Stimulated activated CD8-positive, alpha-beta memory T cell treated with anti-CD3 and anti-CD28 coated beads, Interleukin-2, amount 100 ng/mL, for 1 hour (primary cell): ENCODE measurements at regions not wholly inside any gene's neighbourhood (a gene's known extent, or its start where the extent isn't known, plus 50 kb on each side); places are given as distances from the start of the nearest gene placed in this dataset.

ENCODE experiments used
- DNase-seq, 2 donors: peaks; one replicate each; pipeline ENCODE4 v3.0.0-alpha.2; 2020; ENCODE audit warnings: low read depth in 2 of 2

- DNase-seq = no peak
Measured at GRCh38 chr12:91627225-91627624, 444.6 kb upstream of the DCN start.

GRCh38 chr12:91622981-91623380 lies 440.4 kb upstream of the DCN start:
- DNase-seq = no peak

- no peak for DNase-seq
Measured at GRCh38 chr12:91622037-91622436, 439.4 kb upstream of the DCN start.

- DNase-seq = no peak
Measured at GRCh38 chr12:91620992-91621391, 438.4 kb upstream of the DCN start.

GRCh38 chr12:91620422-91620821 lies 437.8 kb upstream of the DCN start:
- DNase-seq = no peak

GRCh38 chr12:91618281-91618680 lies 435.7 kb upstream of the DCN start:
- DNase-seq = no peak

- DNase-seq = no peak
Measured at GRCh38 chr12:91617818-91618217, 435.2 kb upstream of the DCN start.

GRCh38 chr12:91616416-91616815 lies 433.8 kb upstream of the DCN start:
- no peak for DNase-seq

- no peak for DNase-seq
Measured at GRCh38 chr12:91613223-91613779, 430.7 kb upstream of the DCN start.

- no peak for DNase-seq
Measured at GRCh38 chr12:91610561-91610960, 427.9 kb upstream of the DCN start.

- no peak for DNase-seq
Measured at GRCh38 chr12:91609283-91609682, 426.7 kb upstream of the DCN start.

- no peak for DNase-seq
Measured at GRCh38 chr12:91608542-91608941, 425.9 kb upstream of the DCN start.

- no peak for DNase-seq
Measured at GRCh38 chr12:91606662-91607377, 424.2 kb upstream of the DCN start.

GRCh38 chr12:91604897-91605296 lies 422.3 kb upstream of the DCN start:
- DNase-seq = no peak

GRCh38 chr12:91603060-91603459 lies 420.4 kb upstream of the DCN start:
- DNase-seq = no peak

- no peak for DNase-seq
Measured at GRCh38 chr12:91601054-91601453, 418.4 kb upstream of the DCN start.

GRCh38 chr12:91594715-91595114 lies 412.1 kb upstream of the DCN start:
- DNase-seq = no peak

- no peak for DNase-seq
Measured at GRCh38 chr12:91591639-91591987, 409.0 kb upstream of the DCN start.

GRCh38 chr12:91590966-91591638 lies 408.5 kb upstream of the DCN start:
- DNase-seq = no peak

GRCh38 chr12:91588874-91589454 lies 406.3 kb upstream of the DCN start:
- DNase-seq = no peak

GRCh38 chr12:91586015-91586414 lies 403.4 kb upstream of the DCN start:
- no peak for DNase-seq

GRCh38 chr12:91582811-91583210 lies 400.2 kb upstream of the DCN start:
- no peak for DNase-seq
